NCI-H460 (cell line): ENCODE measurements at regions not wholly inside any gene's neighbourhood (a gene's known extent, or its start where the extent isn't known, plus 50 kb on each side); places are given as distances from the start of the nearest gene placed in this dataset.

Source experiments
- DNase-seq: peaks from one replicate; pipeline ENCODE4 v3.0.0-alpha.2; 2016; ENCODE audit warnings: low read depth; ENCODE audit errors: extremely low read depth

DNA sequence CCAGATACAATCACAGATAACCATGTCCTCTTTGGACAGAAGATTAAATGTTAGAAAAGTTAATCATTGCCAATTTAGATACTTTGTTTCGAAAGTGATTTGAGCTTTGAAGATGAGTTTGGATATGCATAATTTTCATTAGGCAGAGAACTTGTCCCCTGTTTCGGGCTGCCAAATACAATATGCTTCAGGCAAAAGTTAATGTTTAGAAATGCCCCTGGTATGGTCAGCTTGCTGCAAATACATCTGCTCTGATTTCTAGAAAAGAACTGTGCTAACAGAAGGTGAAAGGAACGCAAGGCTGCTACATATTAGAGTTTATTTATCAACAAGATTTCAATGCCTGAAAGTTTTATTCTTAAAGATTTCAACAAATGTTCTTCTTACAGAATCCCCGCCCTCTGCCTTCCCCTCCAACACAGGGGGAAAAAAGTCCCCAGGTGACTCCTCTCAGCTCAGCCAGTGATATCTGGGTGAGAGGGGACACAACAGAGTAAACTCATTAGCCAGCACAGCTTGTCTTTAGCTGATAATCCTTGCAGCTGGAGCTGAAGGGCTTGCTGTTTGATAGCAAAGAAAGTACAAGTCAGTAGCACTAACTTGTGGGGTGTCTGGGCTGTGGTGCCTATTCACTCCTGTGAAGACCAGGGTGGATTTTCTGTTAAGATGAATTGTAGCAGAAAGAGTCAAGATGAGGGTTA, 435.7 kb downstream of the DMAC1 start:
- no peak for DNase-seq

DNA sequence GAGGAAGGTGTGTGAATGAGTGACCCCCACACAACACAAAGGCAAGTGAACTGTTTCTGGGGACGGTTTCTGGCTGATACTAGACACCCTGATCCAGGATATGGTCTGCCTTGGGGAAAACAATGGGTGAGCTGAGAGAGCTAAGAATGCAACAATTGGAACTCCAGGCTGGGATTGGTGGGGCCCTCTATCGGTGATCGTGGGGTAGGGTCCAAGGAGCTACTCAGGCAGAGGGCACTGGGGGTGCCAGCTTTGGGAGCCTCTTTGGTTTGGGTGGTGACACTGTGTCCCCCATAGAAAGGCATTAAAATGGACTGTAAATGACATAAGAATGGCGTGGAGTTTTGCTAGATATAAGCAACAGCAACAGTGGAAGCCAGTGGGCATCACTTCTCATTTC, 439.1 kb downstream of the DMAC1 start:
- no peak for DNase-seq

DNA sequence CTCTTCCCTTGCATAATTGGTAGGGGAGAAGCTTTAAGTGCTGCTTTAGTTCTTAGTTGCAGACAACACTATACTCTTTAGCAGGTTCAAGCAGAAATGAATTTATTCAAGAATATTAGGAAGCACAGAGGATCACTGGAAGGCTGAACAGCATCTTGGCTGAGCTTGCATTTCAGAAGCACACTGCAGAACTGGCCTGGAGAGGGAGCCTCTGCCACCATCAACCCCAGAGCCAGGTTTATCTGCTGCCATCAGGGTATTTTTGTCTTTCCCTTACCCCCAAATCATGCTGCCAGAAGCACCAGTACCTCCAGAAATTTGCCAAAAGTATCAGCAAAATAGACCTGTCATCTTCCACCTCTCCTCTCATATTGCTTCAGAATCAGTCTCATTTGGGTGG, 440.7 kb downstream of the DMAC1 start:
- no peak for DNase-seq

DNA sequence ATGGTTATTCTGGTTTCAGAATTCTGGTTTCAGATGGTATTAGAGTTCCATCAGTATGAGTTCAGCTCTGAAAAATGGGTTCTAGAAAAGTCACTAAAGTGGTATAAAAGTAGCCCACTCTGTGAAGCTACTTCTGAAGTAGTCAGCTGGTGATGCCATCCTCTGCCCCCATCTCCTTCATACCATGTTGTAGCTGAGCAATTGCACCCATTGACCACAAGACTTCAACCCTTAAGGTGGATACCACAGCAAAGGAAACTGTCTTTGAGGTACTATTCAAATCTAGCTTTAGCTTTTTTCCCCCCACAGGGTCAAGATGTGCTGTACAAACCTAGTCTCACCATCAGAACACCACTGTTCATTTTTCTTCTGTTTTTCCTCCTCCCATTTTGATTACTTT, 444.9 kb downstream of the DMAC1 start:
- no peak for DNase-seq

DNA sequence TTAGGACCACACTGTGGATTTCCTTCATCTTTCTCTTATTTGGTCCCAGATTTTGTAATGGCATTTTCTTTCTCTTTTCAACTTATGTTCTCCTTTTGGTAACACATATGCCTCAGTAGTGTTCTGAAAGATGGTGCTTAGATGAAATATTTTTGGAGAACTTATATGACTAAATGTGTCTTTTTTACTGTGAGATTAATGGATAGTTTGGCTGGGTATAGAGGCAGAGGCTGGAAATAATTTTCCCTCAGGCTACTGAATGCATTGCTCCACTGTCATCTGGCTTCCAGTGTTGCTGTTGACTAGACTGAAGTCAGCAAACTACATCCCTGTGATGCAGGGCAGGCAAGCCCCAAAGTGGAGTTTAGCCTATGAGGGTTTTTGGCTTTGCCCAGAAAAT, 450.9 kb downstream of the DMAC1 start:
- no peak for DNase-seq

DNA sequence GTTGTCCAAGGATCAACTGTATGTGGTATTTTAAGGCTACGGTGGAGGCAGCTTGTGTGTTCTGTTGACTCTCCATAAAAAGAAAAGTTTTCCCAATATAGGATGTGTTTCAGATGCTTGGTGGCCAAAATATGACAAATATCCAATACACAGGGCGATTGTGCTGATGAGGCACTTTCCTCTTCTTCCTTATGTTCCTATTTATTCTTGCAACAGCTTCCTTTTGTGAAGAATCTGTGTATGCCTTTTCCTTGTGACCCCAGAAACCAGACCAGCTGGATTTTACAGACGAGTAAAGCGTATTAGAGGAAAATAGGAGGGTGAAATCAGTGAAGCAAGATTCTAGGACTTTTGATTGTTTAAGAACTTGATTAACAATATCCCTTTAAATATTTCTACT, 452.0 kb downstream of the DMAC1 start:
- DNase-seq: no peak

- no peak for DNase-seq
These were observed 453.4 kb downstream of the DMAC1 start for GRCh38 chr9:7346144-7346543.

DNA sequence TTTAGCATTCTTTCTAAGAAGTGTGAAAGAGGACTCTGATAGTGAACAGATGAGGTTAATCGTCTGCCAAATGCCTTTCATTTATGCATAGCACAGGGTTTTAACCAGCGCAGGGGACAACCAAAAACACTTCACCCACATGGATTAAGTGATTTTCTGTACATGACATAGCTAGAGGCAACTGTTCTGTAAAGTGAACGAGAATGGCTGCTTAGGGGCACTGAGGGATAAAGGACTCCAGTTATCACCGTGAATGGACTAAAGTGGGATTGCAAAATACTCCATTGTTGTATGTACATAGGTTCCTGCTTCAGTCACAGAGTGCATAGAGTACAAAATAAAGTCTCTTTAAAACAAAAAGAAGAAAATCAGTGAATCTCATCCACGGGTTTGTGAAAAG, 456.8 kb downstream of the DMAC1 start:
- DNase-seq: no peak

- no peak for DNase-seq
These were observed 457.3 kb downstream of the DMAC1 start for GRCh38 chr9:7342229-7342628.

- no peak for DNase-seq
These were observed 458.0 kb downstream of the DMAC1 start for GRCh38 chr9:7341571-7341970.

DNA sequence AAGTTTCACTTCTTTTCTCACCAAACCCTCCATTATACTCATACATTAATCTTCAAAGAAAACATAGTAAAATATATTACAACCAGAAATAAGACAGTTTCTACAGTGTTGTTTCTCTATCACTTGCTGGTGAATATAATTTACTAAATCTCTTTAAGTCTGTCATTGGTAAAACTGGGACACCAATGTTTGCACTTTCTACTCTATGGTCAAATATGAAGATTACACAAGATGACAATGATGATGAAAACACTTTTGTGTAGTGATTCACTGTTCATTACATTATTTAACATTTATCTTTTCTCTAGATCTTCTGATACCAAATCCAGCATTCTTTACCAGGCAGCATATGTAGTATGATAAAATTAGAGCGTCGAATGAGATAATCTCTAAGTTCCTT, 459.1 kb downstream of the DMAC1 start:
- no peak for DNase-seq

- no peak for DNase-seq
These were observed 460.8 kb downstream of the DMAC1 start for GRCh38 chr9:7338586-7339281.

- no peak for DNase-seq
These were observed 463.1 kb downstream of the DMAC1 start for GRCh38 chr9:7336356-7337065.

DNA sequence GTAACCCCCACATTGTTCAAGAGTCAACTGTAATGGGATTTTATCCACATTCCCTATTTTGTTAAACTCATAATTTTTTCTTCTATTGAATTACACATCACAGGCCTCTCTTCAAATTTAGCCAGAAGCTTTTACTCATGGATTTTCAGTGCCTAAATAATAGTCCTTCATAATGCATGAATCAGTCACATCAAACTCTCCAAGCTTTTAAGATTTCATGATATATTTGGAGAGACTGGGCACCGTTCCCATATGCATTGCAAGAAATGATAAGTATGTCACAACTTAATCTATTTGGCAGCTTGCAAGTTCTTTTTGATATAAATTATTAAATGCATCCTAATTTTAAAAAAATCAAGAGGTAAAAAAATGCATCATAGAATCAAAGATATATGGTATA, 465.9 kb downstream of the DMAC1 start:
- DNase-seq: no peak

DNA sequence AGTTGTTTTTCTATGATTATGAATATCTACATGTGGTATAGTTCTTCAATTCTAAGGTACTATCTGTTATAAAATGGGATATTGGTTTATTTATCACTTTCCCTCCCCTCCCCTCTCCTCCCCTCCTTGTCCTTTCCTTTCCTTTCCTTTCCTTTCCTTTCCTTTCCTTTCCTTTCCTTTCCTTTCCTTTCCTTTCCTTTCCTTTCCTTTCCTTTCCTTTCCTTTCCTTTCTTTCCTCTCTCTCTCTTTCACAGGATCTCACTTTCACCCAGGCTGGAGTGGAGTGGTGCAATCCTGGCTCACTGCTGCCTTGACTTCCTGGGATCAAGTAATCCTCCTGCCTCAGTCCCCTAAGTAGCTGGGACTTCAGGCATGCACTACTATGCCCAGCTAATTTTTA, 466.8 kb downstream of the DMAC1 start:
- DNase-seq: no peak

GRCh38 chr9:7328453-7328852, 471.1 kb downstream of the DMAC1 start:
- DNase-seq: no peak

- no peak for DNase-seq
These were observed 473.6 kb downstream of the DMAC1 start for GRCh38 chr9:7325995-7326394.

DNA sequence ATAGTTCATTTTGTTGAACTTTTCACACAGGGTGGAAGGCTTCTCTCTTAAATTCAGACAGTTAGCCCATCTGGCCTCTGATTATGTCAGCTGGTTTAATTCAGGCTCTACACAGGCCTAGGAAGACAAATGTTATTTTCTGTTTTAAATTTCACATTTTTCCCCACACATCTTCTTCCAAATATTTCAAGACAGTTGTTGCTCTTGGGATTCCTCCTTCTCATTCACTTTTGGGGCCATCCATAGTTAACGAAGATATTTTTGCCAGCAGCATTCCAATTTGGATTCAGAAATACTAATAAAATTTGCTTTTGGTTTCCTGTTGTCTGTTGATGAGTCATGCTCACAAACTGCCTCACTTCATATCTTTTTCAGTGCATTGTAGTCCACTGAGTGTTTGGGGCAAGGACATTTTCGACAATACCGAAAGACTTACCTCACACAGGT, 475.4 kb downstream of the DMAC1 start:
- DNase-seq: no peak

DNA sequence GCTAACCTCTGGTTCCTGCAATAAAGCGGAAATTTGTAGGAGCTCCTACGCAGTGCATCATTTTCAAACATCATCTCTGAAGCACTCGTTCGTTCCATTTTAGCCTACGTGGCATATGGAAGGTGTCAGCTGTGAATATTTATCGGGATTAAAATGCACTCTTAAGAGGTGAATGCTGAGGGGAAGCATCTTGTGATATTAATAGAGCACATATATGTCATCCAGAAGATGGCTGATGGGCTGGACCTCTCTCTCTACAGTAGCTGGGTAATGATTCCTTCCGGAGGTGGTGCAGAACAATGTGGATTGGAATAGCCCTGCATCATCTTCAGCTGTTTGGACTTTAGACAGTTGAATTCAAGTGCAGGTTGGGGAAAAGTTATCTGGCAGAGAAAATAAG, 478.7 kb downstream of the DMAC1 start:
- no peak for DNase-seq

DNA sequence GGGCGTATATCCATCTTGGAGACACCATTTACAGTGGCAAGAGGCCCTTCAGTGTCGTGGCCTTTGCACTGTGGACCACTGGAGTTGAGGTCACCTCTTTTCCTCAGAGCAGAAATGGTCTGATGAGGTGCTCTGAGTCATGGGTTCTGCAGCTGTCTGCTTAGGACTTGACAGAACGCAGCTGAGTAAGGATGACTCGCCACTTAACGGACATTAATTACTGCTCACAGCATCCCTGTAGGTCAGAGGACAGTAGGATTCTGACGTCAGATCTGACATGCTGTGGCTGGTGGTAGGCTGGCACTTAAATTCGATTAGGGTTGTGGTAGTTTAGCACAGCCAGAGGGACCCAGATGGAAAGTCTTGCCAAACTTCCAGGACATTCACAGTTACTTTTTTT, 479.4 kb downstream of the DMAC1 start:
- peak; percentile 78 for DNase-seq

DNA sequence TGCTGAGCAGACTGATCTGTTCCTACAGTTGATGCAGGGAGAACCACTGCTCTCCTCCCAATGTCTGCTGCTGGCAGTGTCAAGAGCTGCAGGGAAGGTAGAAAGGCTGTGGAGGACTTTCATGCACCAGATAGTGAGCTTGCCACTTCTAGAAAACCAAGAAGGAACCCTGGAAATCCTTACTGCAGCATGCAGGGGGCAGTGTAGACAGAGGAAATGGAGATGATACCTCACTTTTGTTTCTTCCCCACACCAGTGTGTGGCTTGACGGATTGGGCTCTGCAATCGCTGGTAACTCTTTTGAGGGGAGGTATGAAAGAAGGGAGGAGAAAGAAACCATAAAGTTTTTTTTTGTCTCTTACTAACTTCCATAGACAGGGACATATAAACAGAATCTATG, 480.7 kb downstream of the DMAC1 start:
- DNase-seq: no peak

GRCh38 chr9:7316967-7317366, 482.6 kb downstream of the DMAC1 start:
- no peak for DNase-seq
